Right ventricle myocardium superior (tissue), 1 donor: ENCODE measurements at regions not wholly inside any gene's neighbourhood (a gene's known extent, or its start where the extent isn't known, plus 50 kb on each side); places are given as distances from the start of the nearest gene placed in this dataset.
A peak's percentile ranks its signal among the peaks of the same experiment; 100 is the strongest.

Experiments
- ATAC-seq: fragments of 200-7000 bp; cut with Tn5 transposase; one replicate; pipeline ENCODE4 v1.9.1; 2020; ENCODE audit warnings: mild to moderate bottlenecking; ENCODE audit not compliant: poor library complexity
- DNase-seq: peaks from one replicate; pipeline ENCODE4 v3.0.0-alpha.2; 2020
- intact Hi-C: fragments of 100-400 bp; cut with DNase I; formaldehyde crosslinking; loops from one replicate; pipeline ENCODE4 v1.11.2; 2022
- donor health status: DM: no; HTN: yes; CAD: no; lungs with severe emphysema.

DNA sequence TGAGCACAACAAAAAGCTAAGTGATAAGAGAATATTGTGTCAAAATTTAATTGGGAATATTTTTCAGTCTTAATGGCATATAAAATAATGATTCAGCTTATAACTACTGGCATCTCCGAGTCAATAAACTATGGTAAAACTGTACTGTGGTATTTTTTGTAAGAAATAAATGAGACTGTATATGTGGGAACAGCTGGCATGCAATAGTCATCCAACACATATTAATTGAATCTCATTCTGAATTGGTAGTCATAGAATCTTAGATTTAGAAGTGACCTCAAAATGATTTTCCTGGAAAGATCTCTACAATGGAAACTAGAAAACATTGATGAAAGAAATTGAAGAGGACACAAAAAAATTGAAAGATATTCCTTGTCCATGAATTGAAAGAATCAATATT, 133.4 kb upstream of the SLC7A14 start:
- no peak for ATAC-seq
- intact Hi-C loops = no loop called here

DNA sequence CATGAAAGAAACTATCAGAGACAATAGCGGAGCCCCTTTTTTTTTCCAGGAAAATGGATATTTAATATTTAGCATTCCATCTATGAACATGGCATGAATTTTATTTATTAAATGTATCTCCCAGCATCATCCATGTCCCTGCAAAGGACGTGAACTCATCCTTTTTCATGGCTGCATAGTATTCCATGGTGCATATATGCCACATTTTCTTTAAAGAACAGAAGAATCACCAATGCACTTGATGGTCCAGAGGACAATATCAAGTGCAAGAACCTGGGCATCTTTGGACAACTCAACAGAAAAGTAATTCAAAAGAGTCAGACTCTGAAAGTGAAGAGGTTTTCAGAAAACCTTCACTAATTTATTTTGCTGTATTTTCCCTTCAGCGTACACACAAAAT, 133.0 kb upstream of the SLC7A14 start:
- intact Hi-C loops = no loop called here
- DNase-seq (no peak), ATAC-seq (no peak)

More for the DNA sequence above, 133.4 kb upstream of the SLC7A14 start:
- no peak for DNase-seq

DNA sequence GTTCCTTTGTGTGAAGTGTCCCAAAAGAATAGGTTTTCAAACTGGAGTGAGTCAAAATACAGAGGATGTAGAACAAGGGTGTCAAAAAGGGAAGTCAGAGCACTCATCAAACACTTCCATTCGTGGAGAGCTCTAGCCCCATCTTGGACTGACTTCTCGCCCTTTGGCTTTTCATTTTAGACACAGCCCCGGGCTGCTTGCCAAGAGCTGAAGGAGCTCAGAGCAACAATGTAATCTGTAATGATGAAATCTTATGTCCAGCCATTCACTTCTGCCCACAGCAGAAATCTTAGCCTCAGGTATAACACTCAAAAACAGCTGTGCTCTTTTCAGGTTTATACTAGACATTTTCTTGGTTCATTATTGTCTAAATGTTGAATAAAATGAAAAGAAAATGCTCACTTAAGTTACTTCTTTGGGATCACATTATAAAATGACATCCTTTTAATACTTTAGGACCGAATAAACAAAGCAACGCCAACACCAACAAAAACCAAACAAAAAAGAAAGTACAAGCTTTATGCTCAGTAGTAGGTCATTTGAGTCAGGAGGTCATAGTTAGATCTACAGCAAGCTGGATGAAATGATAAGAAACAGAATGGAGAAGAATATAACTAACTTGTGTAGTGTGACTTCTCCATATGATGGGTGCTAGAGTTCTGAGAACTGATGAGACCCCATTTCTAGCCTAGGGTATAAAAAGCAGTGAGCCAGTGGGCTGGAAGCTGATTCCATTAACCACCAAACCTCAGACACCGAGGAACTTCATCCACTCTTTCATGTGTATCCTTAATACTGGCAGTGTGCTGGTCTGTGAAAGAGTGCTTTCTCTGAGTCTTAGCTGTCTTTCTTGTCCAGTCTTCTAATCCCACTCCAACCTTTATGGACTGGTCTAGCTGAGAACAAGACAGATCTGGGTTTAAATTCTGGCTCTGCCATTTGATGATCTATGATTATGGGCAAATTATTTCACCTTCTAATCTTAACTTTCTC, 131.8 kb upstream of the SLC7A14 start:
- ATAC-seq (no peak), DNase-seq (peak; percentile 65)
- intact Hi-C loops = no loop called here

GRCh38 chr3:170716172-170716805, 130.4 kb upstream of the SLC7A14 start:
- DNase-seq (no peak), ATAC-seq (no peak)
- intact Hi-C loops = no loop called here

DNA sequence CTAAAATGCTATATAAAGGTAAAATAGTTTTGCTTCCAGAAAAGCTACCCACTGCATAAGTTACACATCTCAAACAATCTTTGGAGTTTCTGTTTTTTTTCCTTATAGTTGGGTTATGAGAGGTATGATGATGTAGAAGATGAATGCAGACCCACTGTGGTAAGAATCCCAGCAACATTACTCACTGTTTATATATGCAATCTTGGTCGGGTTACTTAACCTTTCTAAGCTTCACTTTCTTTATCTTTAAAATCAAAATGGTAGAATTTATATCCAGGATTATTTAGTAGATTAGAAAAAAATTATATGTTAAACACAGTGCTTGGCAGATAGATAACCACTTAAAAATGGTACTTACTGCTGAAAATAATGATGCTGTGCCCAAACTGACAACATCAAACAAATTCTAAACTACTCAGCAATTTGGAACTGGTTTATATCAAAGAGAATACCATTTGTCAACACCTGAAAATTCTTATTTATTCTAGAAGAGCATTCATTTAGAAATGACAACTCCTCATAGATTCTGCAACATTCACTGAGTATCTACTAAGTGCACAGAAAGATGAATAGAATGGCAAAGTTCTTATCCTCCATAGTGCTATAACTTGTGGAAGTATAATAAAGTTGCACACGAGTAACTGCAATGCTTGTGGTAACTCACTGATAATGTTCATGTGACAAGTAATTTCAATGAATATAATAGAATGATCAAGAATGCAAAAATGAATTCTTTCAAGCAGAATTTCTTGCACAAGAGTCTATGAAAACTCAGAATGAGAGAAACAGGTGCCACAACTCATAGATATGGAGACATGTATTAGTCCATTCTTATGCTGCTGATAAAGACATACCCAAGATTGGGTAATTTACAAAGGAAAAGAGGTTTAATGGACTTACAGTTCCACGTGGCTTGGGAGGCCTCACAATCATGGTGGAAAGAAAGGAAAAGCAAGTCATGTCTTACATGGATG, 129.0 kb upstream of the SLC7A14 start:
- no peak for ATAC-seq
- intact Hi-C loops = no loop called here
- DNase-seq = no peak

GRCh38 chr3:170714122-170714521, 128.2 kb upstream of the SLC7A14 start:
- intact Hi-C loops = no loop called here
- no peak for ATAC-seq
- DNase-seq = no peak

DNA sequence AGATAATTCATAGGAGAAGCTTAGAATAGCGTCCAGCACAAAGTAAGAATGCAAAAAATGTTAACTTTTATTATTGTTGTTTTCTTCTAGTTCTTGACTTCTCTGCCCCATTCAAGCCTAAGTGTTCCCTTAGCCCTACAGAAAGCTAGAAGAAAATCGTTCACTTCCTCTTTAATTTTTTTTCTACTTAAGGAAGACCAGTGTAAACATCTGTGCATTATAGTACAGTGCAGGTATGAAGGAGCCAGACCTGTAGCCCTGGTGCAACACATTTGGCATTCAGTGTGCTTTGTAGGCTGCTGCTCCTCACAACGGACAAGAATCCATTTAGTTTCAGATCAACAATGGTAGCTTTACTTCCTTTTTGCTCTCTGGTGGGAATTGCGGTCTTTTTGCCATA, 127.8 kb upstream of the SLC7A14 start:
- DNase-seq (no peak), ATAC-seq (no peak)
- intact Hi-C loops = no loop called here

DNA sequence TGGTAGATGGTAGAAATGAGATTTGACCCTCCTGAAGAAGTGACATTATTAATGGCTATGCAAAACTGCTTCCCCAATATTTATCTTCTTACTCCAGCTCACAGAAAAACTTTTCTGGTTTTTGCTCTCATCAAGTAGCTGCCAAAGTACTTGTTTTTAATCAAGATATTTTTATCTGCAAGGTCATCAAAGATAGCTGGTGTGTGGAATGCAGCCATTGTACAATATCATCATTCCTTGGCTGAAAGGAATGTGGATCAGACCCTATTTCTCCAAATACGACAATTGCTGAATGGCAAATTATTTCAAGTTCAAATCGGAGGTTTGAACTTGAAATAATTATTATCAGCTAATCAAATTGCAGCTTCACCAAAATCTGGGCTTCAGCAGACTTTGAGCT, 126.9 kb upstream of the SLC7A14 start:
- ATAC-seq (no peak), DNase-seq (no peak)
- intact Hi-C loops = no loop called here

DNA sequence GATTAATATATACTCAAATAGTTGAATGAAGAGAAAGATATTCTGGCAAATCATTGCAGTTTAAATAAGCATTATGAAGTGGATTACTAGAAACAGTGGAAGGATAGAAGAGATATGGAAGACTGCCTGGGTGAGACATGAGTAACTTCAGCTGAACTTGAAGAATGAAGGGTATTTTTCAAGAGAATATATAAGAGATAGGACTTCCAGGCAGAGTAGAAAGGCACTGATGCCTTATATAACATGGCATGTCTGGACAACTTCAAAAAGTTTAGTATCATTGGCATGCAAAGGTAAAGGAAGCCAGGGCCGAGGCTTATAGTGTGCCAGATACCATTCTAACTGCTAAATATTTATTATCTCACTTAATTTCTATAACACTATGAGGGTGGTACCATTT, 126.5 kb upstream of the SLC7A14 start:
- intact Hi-C loops = no loop called here
- DNase-seq = no peak
- ATAC-seq = no peak

DNA sequence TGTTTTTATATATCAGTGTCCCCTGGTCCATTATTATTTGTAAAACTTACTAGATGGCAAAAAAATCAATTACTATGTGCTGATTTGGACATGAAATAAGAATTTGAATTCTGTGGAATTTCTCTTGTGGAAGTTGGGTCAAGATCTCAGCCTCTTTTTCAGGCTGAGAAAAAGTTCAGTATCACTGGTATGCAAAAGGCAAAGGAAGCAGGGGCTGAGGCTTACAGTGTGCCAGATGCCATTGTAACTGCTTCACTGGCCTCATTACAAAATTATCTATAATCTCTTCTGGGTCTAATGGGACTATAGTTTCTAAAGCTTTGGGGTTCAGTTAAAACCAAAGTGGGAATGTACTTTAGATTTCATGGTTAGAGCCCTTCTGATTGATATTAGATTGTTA, 125.9 kb upstream of the SLC7A14 start:
- intact Hi-C loops = no loop called here
- ATAC-seq (no peak), DNase-seq (no peak)

DNA sequence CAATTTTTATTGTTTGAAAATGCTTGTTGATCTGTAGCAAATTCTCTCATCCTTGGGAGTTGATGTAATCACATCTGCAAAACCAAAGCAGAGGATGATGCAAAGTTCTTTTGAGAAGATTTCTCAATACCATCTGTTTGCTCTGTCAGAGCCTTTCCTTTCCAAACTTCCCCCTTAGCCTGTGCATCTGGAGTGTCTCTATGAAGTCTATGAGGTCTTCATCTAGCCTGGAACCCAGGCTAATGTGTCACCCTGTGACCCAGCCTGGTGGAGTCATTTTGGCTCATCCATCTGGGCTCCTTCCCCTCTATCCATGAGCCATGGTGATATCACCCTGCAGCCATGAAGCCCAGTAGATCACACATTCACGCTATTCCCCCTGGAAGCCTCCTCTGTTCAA, 123.2 kb upstream of the SLC7A14 start:
- DNase-seq (peak; percentile 47), ATAC-seq (peak; percentile 80)
- intact Hi-C loops = no loop called here

DNA sequence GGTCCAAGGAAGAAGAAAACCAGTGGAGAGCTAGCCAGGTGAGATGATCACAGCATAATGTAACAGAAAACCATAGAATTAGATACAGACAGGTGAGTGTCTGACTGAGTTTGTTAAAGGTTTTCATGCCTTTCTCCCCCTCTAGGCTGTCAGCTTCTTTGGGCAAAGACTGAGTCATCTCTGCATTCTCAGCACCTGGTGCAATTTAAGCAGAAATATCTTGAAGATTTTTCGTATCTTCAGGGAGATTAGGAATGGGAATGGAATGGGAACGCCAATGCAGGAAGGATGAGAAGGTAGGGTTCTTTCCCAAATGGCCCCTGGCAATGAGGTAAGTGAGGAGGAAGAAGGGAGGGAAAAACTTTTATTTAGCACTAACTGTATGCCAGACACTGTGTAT, 122.0 kb upstream of the SLC7A14 start:
- DNase-seq (no peak), ATAC-seq (no peak)
- intact Hi-C loops = no loop called here

- no peak for DNase-seq
- ATAC-seq = no peak
- intact Hi-C loops = no loop called here
These were observed 119.3 kb upstream of the SLC7A14 start for GRCh38 chr3:170705131-170705530.

- DNase-seq = no peak
- intact Hi-C loops = no loop called here
- no peak for ATAC-seq
These were observed 117.3 kb upstream of the SLC7A14 start for GRCh38 chr3:170703121-170703588.

DNA sequence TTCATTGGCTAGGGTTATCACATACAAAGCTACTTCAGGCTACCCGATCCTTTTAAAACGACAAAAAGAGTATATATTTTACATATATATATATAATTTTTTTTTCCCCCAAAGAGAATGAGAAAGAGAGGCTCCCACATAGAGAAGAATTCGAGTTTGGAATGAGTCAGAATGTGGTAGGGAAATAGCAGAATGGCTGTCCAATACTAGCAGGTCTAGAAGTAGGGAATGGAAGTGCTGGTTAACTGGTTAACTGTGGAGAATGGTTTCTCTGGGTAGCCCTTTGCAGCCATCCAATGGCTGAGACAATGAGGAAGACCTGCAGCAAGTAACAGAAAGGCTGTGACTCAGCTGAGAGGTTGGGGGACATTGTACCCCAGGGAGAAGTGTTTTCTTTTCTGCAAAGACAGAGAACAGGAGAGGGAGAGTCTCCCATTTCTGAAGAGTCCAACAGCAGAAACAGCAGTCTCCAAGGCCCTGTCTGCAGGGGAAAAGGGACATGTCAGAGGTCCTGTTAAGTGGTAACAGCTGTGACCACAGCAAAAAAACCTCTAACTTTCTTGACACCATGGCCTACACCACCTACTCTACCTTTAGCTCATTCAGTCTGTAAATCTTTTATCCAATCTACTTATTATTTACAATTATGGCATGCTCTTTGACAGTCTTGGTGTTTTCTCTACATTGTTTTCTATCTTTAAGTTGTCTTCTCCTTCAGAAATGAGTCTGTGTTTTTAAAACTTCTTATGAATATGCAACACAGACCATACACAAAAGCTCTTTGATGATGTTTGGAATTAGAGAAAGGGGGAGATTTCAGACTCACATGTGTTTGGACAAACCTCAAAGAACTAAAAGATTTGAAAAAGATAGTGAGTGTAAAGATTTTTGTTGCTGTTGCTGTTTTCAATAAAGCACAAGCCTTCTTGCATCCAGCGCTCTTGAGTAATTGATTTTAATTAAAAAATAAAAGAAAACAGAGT, 116.1 kb upstream of the SLC7A14 start:
- ATAC-seq (no peak), DNase-seq (no peak)
- intact Hi-C loops = no loop called here

- ATAC-seq = no peak
- DNase-seq = no peak
- intact Hi-C loops = no loop called here
These were observed 114.2 kb upstream of the SLC7A14 start for GRCh38 chr3:170700054-170700404.

DNA sequence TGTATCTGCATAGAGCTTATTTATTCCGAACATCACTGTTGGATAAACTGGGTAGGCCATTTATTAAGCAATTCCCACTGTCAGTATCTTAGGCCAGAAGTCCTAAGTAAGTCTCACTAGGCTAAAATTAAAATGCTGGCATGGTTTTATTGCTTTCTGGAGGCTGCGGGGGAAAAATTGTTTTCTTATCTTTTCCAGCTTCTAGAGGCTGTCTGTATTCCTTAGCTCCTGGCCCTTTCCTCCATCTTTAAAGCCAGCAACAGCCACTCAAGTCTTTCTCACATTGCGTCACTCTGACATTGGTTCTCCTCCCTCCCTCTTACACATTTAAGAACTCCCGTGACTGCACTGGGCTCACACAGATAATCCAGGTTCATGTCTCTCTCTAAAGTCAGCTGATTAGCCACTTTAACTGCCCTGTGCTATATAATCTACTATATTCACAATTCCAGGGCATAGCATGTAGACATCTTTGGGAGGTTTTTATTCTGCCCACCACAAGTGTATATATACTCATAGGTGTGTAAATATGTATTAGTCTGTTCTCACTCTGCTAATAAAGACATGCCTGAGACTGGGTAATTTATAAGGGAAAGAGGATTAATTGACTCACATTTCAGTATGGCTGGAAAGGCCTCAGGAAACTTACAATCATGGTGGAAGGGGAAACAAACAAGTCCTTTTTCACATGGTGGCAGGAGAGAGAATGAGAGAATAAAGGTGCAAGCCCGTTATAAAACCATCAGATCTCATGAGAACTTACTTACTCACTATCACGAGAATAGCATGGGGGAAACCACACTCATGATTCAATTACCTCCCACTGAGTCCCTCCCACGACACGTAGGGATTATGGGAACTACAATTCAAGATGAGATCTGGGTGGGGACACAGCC, 113.5 kb upstream of the SLC7A14 start:
- ATAC-seq (peak; percentile 92), DNase-seq (no peak)
- intact Hi-C loops = loop anchor here (10.0 kb wide), 2 partner anchors 105 to 285 kb away; partner anchors contain the start of gene CLDN11
